ENCODE measurements at regions not wholly inside any gene's neighbourhood (a gene's known extent, or its start where the extent isn't known, plus 50 kb on each side); places are given as distances from the start of the nearest gene placed in this dataset.

DNA sequence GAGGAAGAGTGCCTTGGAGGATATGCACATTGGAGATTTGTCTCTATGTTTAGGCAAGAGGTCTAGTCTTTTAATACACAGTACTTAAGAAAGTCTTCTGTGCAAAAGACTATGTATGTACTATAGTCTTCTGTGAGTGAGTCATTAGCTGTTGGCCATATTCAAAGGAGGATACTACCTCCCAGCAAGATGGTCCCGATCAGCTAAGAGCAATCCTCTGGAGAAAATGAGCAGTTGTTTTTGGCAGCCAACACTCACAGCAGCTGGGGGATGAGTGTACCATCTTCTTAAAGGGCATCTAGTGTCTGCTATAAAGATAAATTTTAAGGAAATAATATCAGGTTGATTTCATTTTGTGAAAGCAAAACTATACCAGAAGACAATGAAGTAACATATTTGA lies 487.8 kb downstream of the KCTD12 start:
- TF ChIP-seq, protein P1, sequence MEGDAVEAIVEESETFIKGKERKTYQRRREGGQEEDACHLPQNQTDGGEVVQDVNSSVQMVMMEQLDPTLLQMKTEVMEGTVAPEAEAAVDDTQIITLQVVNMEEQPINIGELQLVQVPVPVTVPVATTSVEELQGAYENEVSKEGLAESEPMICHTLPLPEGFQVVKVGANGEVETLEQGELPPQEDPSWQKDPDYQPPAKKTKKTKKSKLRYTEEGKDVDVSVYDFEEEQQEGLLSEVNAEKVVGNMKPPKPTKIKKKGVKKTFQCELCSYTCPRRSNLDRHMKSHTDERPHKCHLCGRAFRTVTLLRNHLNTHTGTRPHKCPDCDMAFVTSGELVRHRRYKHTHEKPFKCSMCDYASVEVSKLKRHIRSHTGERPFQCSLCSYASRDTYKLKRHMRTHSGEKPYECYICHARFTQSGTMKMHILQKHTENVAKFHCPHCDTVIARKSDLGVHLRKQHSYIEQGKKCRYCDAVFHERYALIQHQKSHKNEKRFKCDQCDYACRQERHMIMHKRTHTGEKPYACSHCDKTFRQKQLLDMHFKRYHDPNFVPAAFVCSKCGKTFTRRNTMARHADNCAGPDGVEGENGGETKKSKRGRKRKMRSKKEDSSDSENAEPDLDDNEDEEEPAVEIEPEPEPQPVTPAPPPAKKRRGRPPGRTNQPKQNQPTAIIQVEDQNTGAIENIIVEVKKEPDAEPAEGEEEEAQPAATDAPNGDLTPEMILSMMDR (IDR thresholded peaks at IDR 0.05; ENCODE audit: borderline replicate concordance, control extremely low read depth, extremely low read depth, insufficient read depth, missing control alignments): no peak
- in situ Hi-C loops (cut with MboI; ENCODE audit: low sequenced_read_pairs, unreplicated experiment): no loop called here
- no peak for DNase-seq (ENCODE audit: low spot score)

DNA sequence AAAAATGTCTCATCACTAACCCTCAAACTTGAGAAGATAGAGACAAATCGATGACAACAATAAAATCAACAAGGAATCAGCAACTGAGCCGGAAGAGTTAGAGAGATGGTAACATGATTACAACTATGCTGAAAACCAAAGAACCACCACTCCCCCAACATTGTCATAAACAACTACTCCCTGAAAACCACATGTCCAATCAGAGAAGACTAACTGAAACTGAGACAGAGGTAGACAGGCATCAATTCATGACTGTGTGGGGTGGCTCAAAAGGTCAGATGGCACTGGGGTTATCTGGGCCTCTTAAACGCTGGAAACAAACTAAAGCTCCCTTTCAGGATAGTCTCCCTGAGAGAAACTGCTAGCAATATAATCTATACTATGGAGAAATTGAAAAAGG lies 488.8 kb downstream of the KCTD12 start:
- TF ChIP-seq, protein P1 (IDR thresholded peaks at IDR 0.05; ENCODE audit: borderline replicate concordance, control extremely low read depth, extremely low read depth, insufficient read depth, missing control alignments): no peak
- in situ Hi-C loops (cut with MboI; ENCODE audit: low sequenced_read_pairs, unreplicated experiment): no loop called here
- DNase-seq (ENCODE audit: low spot score): no peak

DNA sequence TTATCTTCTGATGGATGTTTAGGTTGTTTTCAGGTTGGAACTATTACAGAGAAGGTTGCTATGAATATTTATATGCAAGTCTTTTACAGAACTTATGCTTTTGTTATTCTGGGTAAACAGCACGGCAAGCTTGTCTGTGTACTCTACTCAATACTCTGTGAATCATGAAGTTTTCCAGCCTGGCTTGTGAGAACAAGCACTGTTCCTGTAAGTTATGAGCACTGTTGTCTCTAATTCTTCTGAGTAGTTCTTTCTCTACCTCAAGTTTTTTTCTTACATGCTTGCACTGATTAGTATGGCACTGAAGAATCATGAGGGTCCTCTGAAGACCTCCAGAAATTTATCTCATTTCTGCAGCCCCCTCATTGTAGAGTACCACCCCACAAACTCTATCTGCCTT lies 496.9 kb downstream of the KCTD12 start:
- TF ChIP-seq, protein P1 (IDR thresholded peaks at IDR 0.05; ENCODE audit: borderline replicate concordance, control extremely low read depth, extremely low read depth, insufficient read depth, missing control alignments): no peak
- in situ Hi-C loops (cut with MboI; ENCODE audit: low sequenced_read_pairs, unreplicated experiment): no loop called here
- DNase-seq (ENCODE audit: low spot score): no peak

DNA sequence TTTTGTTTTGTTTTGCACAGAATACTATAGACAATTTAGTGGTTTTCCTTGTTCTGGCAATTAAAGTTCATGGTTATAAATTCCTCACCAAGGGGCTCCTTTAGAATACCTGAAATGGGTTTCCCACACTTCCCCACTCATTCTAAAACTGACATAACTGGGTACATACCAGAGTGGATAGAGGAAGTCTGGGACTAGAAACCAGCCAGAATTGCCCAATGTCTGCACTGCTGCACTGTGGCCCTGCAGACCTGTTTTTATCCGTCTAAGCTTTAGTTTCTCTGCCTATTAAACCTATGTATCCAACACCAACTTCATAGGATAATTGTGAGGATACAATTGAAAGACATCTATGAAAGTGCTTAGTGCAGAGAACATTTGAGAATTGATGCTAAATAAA lies 498.6 kb downstream of the KCTD12 start:
- in situ Hi-C loops (cut with MboI; ENCODE audit: low sequenced_read_pairs, unreplicated experiment): no loop called here
- TF ChIP-seq, protein P1 (IDR thresholded peaks at IDR 0.05; ENCODE audit: borderline replicate concordance, control extremely low read depth, extremely low read depth, insufficient read depth, missing control alignments): no peak
- no peak for DNase-seq (ENCODE audit: low spot score)

DNA sequence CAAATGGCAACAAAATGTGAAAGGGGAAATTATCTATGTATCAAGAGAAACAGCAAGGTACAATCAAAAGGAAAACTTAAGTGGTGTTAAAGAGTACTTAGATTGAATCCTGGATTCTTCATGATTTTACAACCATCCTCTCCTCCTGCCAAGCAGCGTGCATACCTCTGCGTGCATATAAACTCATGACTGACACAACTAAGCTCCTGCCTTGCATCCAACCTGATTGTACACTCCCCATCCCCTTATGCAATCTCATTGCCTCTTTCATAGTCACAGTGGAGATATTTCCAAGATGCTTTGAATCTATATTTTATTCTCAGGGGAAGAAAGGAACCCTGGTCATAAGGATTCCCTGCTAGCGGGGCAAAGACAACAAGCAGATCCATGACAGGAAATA lies 499.9 kb downstream of the KCTD12 start:
- no peak for DNase-seq (ENCODE audit: low spot score)
- TF ChIP-seq, protein P1 (IDR thresholded peaks at IDR 0.05; ENCODE audit: borderline replicate concordance, control extremely low read depth, extremely low read depth, insufficient read depth, missing control alignments): no peak
- in situ Hi-C loops (cut with MboI; ENCODE audit: low sequenced_read_pairs, unreplicated experiment): no loop called here

DNA sequence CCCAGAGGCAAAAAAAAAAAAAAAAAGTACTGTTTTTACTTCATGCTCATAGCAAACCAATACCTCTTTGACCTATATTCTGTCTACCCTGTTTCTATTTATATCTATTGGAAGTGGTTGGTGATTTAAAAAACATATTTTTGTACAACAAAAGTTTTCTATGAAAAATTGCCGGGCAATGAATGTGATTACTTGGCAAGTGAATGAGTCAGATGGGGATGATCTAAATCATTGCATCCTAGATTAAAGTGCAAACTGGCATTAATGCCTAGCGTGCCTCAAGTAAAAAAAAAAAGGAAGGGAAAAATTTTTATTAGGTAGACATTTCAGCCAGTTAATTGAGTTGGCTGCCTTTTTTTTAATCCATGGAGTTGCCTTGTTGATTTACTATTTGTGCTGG lies 500.6 kb downstream of the KCTD12 start:
- TF ChIP-seq, protein P1 (IDR thresholded peaks at IDR 0.05; ENCODE audit: borderline replicate concordance, control extremely low read depth, extremely low read depth, insufficient read depth, missing control alignments): no peak
- in situ Hi-C loops (cut with MboI; ENCODE audit: low sequenced_read_pairs, unreplicated experiment): no loop called here
- no peak for DNase-seq (ENCODE audit: low spot score)

All from GM13976 (cell line).